ENCODE measurements at regions not wholly inside any gene's neighbourhood (a gene's known extent, or its start where the extent isn't known, plus 50 kb on each side); places are given as distances from the start of the nearest gene placed in this dataset.

- TF ChIP-seq EGR1 (IDR thresholded peaks at IDR 0.05) (no peak), MAX (IDR thresholded peaks at IDR 0.05) (no peak), TAF1 (IDR thresholded peaks at IDR 0.05; ENCODE audit: low read depth) (no peak), YY1 (IDR thresholded peaks at IDR 0.05; ENCODE audit: low read depth) (no peak), RAD21 (IDR thresholded peaks at IDR 0.05; ENCODE audit: low read depth) (no peak), REST (IDR thresholded peaks at IDR 0.05; ENCODE audit: low read depth) (no peak), EP300 (IDR thresholded peaks at IDR 0.05; ENCODE audit: borderline replicate concordance) (no peak), TCF12 (IDR thresholded peaks at IDR 0.05; ENCODE audit: low read depth) (no peak), CEBPB (IDR thresholded peaks at IDR 0.05) (no peak), NFIC (IDR thresholded peaks at IDR 0.05) (no peak), TEAD4 (IDR thresholded peaks at IDR 0.05) (no peak), CREB1 (IDR thresholded peaks at IDR 0.05; ENCODE audit: low read depth) (no peak), FOXM1 (IDR thresholded peaks at IDR 0.05; ENCODE audit: borderline replicate concordance, low read depth) (no peak), USF1 (IDR thresholded peaks at IDR 0.05) (no peak), ZBTB7A (IDR thresholded peaks at IDR 0.05; ENCODE audit: low read depth) (no peak)
Measured at GRCh38 chr3:168493412-168494205, 397.9 kb upstream of the GOLIM4 start.

- TF ChIP-seq YY1 (IDR thresholded peaks at IDR 0.05; ENCODE audit: low read depth) = no peak
- no peak for TF ChIP-seq RAD21 (IDR thresholded peaks at IDR 0.05; ENCODE audit: low read depth)
- TF ChIP-seq USF1 (IDR thresholded peaks at IDR 0.05) = no peak
- no peak for TF ChIP-seq TEAD4 (IDR thresholded peaks at IDR 0.05)
- no peak for TF ChIP-seq TAF1 (IDR thresholded peaks at IDR 0.05; ENCODE audit: low read depth)
Measured at GRCh38 chr3:168490981-168491380, 395.3 kb upstream of the GOLIM4 start.

GRCh38 chr3:168489301-168489700 is 393.6 kb upstream of the GOLIM4 start:
- TF ChIP-seq EP300 (IDR thresholded peaks at IDR 0.05; ENCODE audit: borderline replicate concordance) = no peak
- no peak for TF ChIP-seq CREB1 (IDR thresholded peaks at IDR 0.05; ENCODE audit: low read depth)
- no peak for TF ChIP-seq TAF1 (IDR thresholded peaks at IDR 0.05; ENCODE audit: low read depth)
- no peak for TF ChIP-seq CEBPB (IDR thresholded peaks at IDR 0.05)
- TF ChIP-seq RAD21 (IDR thresholded peaks at IDR 0.05; ENCODE audit: low read depth) = no peak
- TF ChIP-seq EGR1 (IDR thresholded peaks at IDR 0.05) = no peak
- TF ChIP-seq USF1 (IDR thresholded peaks at IDR 0.05) = no peak
- no peak for TF ChIP-seq TEAD4 (IDR thresholded peaks at IDR 0.05)

- TF ChIP-seq USF1 (IDR thresholded peaks at IDR 0.05) = no peak
- no peak for TF ChIP-seq TCF12 (IDR thresholded peaks at IDR 0.05; ENCODE audit: low read depth)
- TF ChIP-seq EGR1 (IDR thresholded peaks at IDR 0.05) = no peak
- TF ChIP-seq REST (IDR thresholded peaks at IDR 0.05; ENCODE audit: low read depth) = no peak
- TF ChIP-seq EP300 (IDR thresholded peaks at IDR 0.05; ENCODE audit: borderline replicate concordance) = no peak
- no peak for TF ChIP-seq CEBPB (IDR thresholded peaks at IDR 0.05)
Measured at GRCh38 chr3:168485936-168486335, 390.2 kb upstream of the GOLIM4 start.

- no peak for TF ChIP-seq MAX (IDR thresholded peaks at IDR 0.05)
- TF ChIP-seq TAF1 (IDR thresholded peaks at IDR 0.05; ENCODE audit: low read depth) = no peak
- TF ChIP-seq TEAD4 (IDR thresholded peaks at IDR 0.05) = no peak
Measured at GRCh38 chr3:168476360-168476980, 380.7 kb upstream of the GOLIM4 start.
